HUES48 (cell line): ENCODE measurements at regions not wholly inside any gene's neighbourhood (a gene's known extent, or its start where the extent isn't known, plus 50 kb on each side); places are given as distances from the start of the nearest gene placed in this dataset.
"Not testable (repeated sequence)": the region's sequence is repeated elsewhere in the genome, so short reads cannot be mapped to it uniquely, and the experiment has no call there.

Experiments
- H3K27ac ChIP-seq: one replicate; pipeline ENCODE4 v1.7.0; 2013; ENCODE audit warnings: low read depth, low read length, inconsistent platforms
- H3K27me3 ChIP-seq: 2 replicates; pipeline ENCODE4 v1.6.1; 2013; ENCODE audit warnings: mild to moderate bottlenecking, low read length; ENCODE audit not compliant: control insufficient read depth, insufficient read depth
- H3K36me3 ChIP-seq: 2 replicates; pipeline ENCODE4 v1.6.1; 2013; ENCODE audit warnings: low read length; ENCODE audit not compliant: control insufficient read depth, insufficient read depth
- H3K4me1 ChIP-seq: 2 replicates; pipeline ENCODE4 v1.6.1; 2013; ENCODE audit warnings: mild to moderate bottlenecking, low read length; ENCODE audit not compliant: control insufficient read depth, insufficient read depth
- H3K4me3 ChIP-seq: 2 replicates; pipeline ENCODE4 v1.5.1; 2013; ENCODE audit warnings: mild to moderate bottlenecking, low read depth, low read length
- H3K9ac ChIP-seq: 2 replicates; pipeline ENCODE4 v1.6.1; 2013; ENCODE audit warnings: mild to moderate bottlenecking, low read depth, low read length, moderate library complexity
- H3K9me3 ChIP-seq: 2 replicates; pipeline ENCODE4 v1.6.1; 2013; ENCODE audit warnings: low read length; ENCODE audit not compliant: control insufficient read depth, insufficient read depth

- 0 out of 2 replicates have a peak, but pooled peaks cover 2% of the 10 kb centered on the region for H3K9me3 ChIP-seq
- no peak overlapping the region for H3K9ac ChIP-seq
- no peaks in the 10 kb centered on the region for H3K27me3 ChIP-seq
- H3K36me3 ChIP-seq, result no peaks in the 10 kb centered on the region
- H3K4me3 ChIP-seq, result no peak overlapping the region
- no peaks in the 10 kb centered on the region for H3K4me1 ChIP-seq
- no peak overlapping the region for H3K27ac ChIP-seq
These were observed 266.1 kb upstream of the POGK start for GRCh38 chr1:166573199-166573598.

- Histone ChIP-seq H3K27ac (no peak overlapping the region), H3K4me1 (no peaks in the 10 kb centered on the region), H3K27me3 (no peaks in the 10 kb centered on the region), H3K36me3 (no peaks in the 10 kb centered on the region), H3K9me3 (no peaks in the 10 kb centered on the region), H3K9ac (no peak overlapping the region), H3K4me3 (no peak overlapping the region)
These were observed 259.4 kb upstream of the POGK start for GRCh38 chr1:166579557-166580501.

GRCh38 chr1:166588741-166589140 is 250.5 kb upstream of the POGK start:
- Histone ChIP-seq H3K9me3 (no peaks in the 10 kb centered on the region), H3K4me3 (no peak overlapping the region), H3K27ac (no peak overlapping the region), H3K27me3 (no peaks in the 10 kb centered on the region), H3K36me3 (no peaks in the 10 kb centered on the region), H3K9ac (no peak overlapping the region), H3K4me1 (no peaks in the 10 kb centered on the region)

GRCh38 chr1:166590161-166590560 is 249.1 kb upstream of the POGK start:
- no peaks in the 10 kb centered on the region for H3K4me1 ChIP-seq
- no peak overlapping the region for H3K4me3 ChIP-seq
- H3K27ac ChIP-seq, result no peak overlapping the region
- no peak overlapping the region for H3K9ac ChIP-seq
- no peaks in the 10 kb centered on the region for H3K9me3 ChIP-seq
- no peaks in the 10 kb centered on the region for H3K36me3 ChIP-seq
- H3K27me3 ChIP-seq, result no peaks in the 10 kb centered on the region

- no peak overlapping the region for H3K27ac ChIP-seq
- no peaks in the 10 kb centered on the region for H3K4me1 ChIP-seq
- no peaks in the 10 kb centered on the region for H3K27me3 ChIP-seq
- no peaks in the 10 kb centered on the region for H3K36me3 ChIP-seq
- H3K9ac ChIP-seq, result no peak overlapping the region
- H3K4me3 ChIP-seq, result no peak overlapping the region
- H3K9me3 ChIP-seq, result 0 out of 2 replicates have a peak, but pooled peaks cover 5% of the 10 kb centered on the region
These were observed 244.6 kb upstream of the POGK start for GRCh38 chr1:166594646-166595045.

GRCh38 chr1:166597516-166597915 is 241.8 kb upstream of the POGK start:
- H3K9me3 ChIP-seq, result 0 out of 2 replicates have a peak, but pooled peaks cover 5% of the 10 kb centered on the region
- no peaks in the 10 kb centered on the region for H3K36me3 ChIP-seq
- H3K9ac ChIP-seq, result no peak overlapping the region
- no peaks in the 10 kb centered on the region for H3K27me3 ChIP-seq
- no peak overlapping the region for H3K27ac ChIP-seq
- no peak overlapping the region for H3K4me3 ChIP-seq
- no peaks in the 10 kb centered on the region for H3K4me1 ChIP-seq

- H3K9ac ChIP-seq, result no peak overlapping the region
- H3K36me3 ChIP-seq, result no peaks in the 10 kb centered on the region
- H3K27ac ChIP-seq, result no peak overlapping the region
- no peak overlapping the region for H3K4me3 ChIP-seq
- no peaks in the 10 kb centered on the region for H3K4me1 ChIP-seq
- H3K9me3 ChIP-seq, result 0 out of 2 replicates have a peak, but pooled peaks cover 5% of the 10 kb centered on the region
- H3K27me3 ChIP-seq, result no peaks in the 10 kb centered on the region
These were observed 238.7 kb upstream of the POGK start for GRCh38 chr1:166600574-166600973.

- no peak overlapping the region for H3K4me3 ChIP-seq
- H3K27ac ChIP-seq, result no peak overlapping the region
- no peaks in the 10 kb centered on the region for H3K27me3 ChIP-seq
- no peaks in the 10 kb centered on the region for H3K4me1 ChIP-seq
- H3K36me3 ChIP-seq, result no peaks in the 10 kb centered on the region
- H3K9me3 ChIP-seq, result 0 out of 2 replicates have a peak, but pooled peaks cover 5% of the 10 kb centered on the region
- H3K9ac ChIP-seq, result no peak overlapping the region
These were observed 237.5 kb upstream of the POGK start for GRCh38 chr1:166601650-166602278.

GRCh38 chr1:166602801-166603200 is 236.5 kb upstream of the POGK start:
- not testable (repeated sequence) for H3K4me3 ChIP-seq, H3K27ac ChIP-seq, H3K9me3 ChIP-seq, H3K36me3 ChIP-seq, H3K9ac ChIP-seq, H3K27me3 ChIP-seq, H3K4me1 ChIP-seq

GRCh38 chr1:166603296-166603695 is 236.0 kb upstream of the POGK start:
- Histone ChIP-seq H3K4me3 (no peak overlapping the region), H3K9ac (no peak overlapping the region), H3K36me3 (no peaks in the 10 kb centered on the region), H3K9me3 (0 out of 2 replicates have a peak, but pooled peaks cover 5% of the 10 kb centered on the region), H3K27me3 (no peaks in the 10 kb centered on the region), H3K4me1 (no peaks in the 10 kb centered on the region), H3K27ac (no peak overlapping the region)

GRCh38 chr1:166605137-166605536 is 234.1 kb upstream of the POGK start:
- Histone ChIP-seq H3K27ac (no peak overlapping the region), H3K4me1 (no peaks in the 10 kb centered on the region), H3K36me3 (no peaks in the 10 kb centered on the region), H3K9me3 (no peaks in the 10 kb centered on the region), H3K4me3 (no peak overlapping the region), H3K27me3 (no peaks in the 10 kb centered on the region), H3K9ac (no peak overlapping the region)
